GM18873 (cell line): ENCODE measurements at regions not wholly inside any gene's neighbourhood (a gene's known extent, or its start where the extent isn't known, plus 50 kb on each side); places are given as distances from the start of the nearest gene placed in this dataset.
"Not testable (repeated sequence)": the region's sequence is repeated elsewhere in the genome, so short reads cannot be mapped to it uniquely, and the experiment has no call there.

Source experiments
- ATAC-seq: cut with Tn5 transposase; IDR thresholded peaks from one replicate; pipeline ENCODE4 v1.9.1; 2021; ENCODE audit warnings: mild to moderate bottlenecking, moderate library complexity, moderate number of reproducible peaks; ENCODE audit not compliant: unreplicated experiment, low FRiP score

- no peak for ATAC-seq
These were observed 67.1 kb upstream of the DCN start for GRCh38 chr12:91249518-91250272.

GRCh38 chr12:91249054-91249453, 66.4 kb upstream of the DCN start:
- no peak for ATAC-seq

- not testable (repeated sequence) for ATAC-seq
These were observed 60.6 kb upstream of the DCN start for GRCh38 chr12:91243177-91243576.

- ATAC-seq = no peak
These were observed 59.1 kb upstream of the DCN start for GRCh38 chr12:91241756-91242155.

GRCh38 chr12:91240386-91241095, 57.9 kb upstream of the DCN start:
- ATAC-seq = no peak

- ATAC-seq = no peak
These were observed 56.9 kb upstream of the DCN start for GRCh38 chr12:91239481-91239880.
